Stomach (tissue), 4 donors: ENCODE measurements at regions not wholly inside any gene's neighbourhood (a gene's known extent, or its start where the extent isn't known, plus 50 kb on each side); places are given as distances from the start of the nearest gene placed in this dataset.

Experiments
- EP300 ChIP-seq: sonication (generic); formaldehyde crosslinking; IDR thresholded peaks from one replicate; pipeline ENCODE4 v1.6.1; 2017; ENCODE audit warnings: antibody characterized with exemption
- POLR2A ChIP-seq, 4 donors: fragments of 450-650 bp; IDR thresholded peaks; one replicate each; pipeline ENCODE4 v1.6.1; 2016; ENCODE audit warnings: antibody characterized with exemption in 4 of 4, control low read depth in 2 of 4, mild to moderate bottlenecking in 1 of 4, moderate library complexity in 1 of 4
- TF ChIP-seq, protein P1 (sequence below), 7 experiments: fragments of 450-650 bp in 4 of 7; fragments of 200-600 bp in 3 of 7; sonication (generic) in 3 of 7; IDR thresholded peaks; one replicate each; pipeline ENCODE4 v1.5.1; 2016 to 2019; ENCODE audit warnings: antibody characterized with exemption in 7 of 7, control low read depth in 2 of 7, mild to moderate bottlenecking in 1 of 7

GRCh38 chr2:191625016-191625415, 52.9 kb upstream of the NABP1 start:
- TF ChIP-seq, protein P1, sequence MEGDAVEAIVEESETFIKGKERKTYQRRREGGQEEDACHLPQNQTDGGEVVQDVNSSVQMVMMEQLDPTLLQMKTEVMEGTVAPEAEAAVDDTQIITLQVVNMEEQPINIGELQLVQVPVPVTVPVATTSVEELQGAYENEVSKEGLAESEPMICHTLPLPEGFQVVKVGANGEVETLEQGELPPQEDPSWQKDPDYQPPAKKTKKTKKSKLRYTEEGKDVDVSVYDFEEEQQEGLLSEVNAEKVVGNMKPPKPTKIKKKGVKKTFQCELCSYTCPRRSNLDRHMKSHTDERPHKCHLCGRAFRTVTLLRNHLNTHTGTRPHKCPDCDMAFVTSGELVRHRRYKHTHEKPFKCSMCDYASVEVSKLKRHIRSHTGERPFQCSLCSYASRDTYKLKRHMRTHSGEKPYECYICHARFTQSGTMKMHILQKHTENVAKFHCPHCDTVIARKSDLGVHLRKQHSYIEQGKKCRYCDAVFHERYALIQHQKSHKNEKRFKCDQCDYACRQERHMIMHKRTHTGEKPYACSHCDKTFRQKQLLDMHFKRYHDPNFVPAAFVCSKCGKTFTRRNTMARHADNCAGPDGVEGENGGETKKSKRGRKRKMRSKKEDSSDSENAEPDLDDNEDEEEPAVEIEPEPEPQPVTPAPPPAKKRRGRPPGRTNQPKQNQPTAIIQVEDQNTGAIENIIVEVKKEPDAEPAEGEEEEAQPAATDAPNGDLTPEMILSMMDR (IDR thresholded peaks at IDR 0.05): no peak
- TF ChIP-seq POLR2A (IDR thresholded peaks at IDR 0.05): no peak
- no peak for TF ChIP-seq EP300
